ENCODE measurements at regions not wholly inside any gene's neighbourhood (a gene's known extent, or its start where the extent isn't known, plus 50 kb on each side); places are given as distances from the start of the nearest gene placed in this dataset.
A peak's percentile ranks its signal among the peaks of the same experiment; 100 is the strongest.

- Histone ChIP-seq H3K9me3 (ENCODE audit: control insufficient read depth, low read length) (no peaks in the 10 kb centered on the region), H3K4me1 (ENCODE audit: control insufficient read depth, insufficient read depth, low read length) (no peaks in the 10 kb centered on the region), H3K36me3 (ENCODE audit: control insufficient read depth, insufficient read depth, low read length, severe bottlenecking) (no peaks in the 10 kb centered on the region), H3K9ac (ENCODE audit: low read length) (no peak overlapping the region), H3K4me3 (ENCODE audit: low read length) (no peak overlapping the region), H3K27me3 (replicated peaks; ENCODE audit: control insufficient read depth, insufficient read depth, low read length) (no peaks in the 10 kb centered on the region)
- no peak for DNase-seq (ENCODE audit: low read depth)
Observed at GRCh38 chr17:53574038-53574437, 248.7 kb upstream of the KIF2B start.

GRCh38 chr17:53571342-53571741 is 251.4 kb upstream of the KIF2B start:
- H3K4me3 ChIP-seq (ENCODE audit: low read length) = peak overlapping the region; percentile 23
- H3K27me3 ChIP-seq (replicated peaks; ENCODE audit: control insufficient read depth, insufficient read depth, low read length) = no peaks in the 10 kb centered on the region
- no peak overlapping the region for H3K9ac ChIP-seq (ENCODE audit: low read length)
- no peak for DNase-seq (ENCODE audit: low read depth)
- no peaks in the 10 kb centered on the region for H3K4me1 ChIP-seq (ENCODE audit: control insufficient read depth, insufficient read depth, low read length)
- H3K36me3 ChIP-seq (ENCODE audit: control insufficient read depth, insufficient read depth, low read length, severe bottlenecking) = no peaks in the 10 kb centered on the region
- H3K9me3 ChIP-seq (ENCODE audit: control insufficient read depth, low read length) = no peaks in the 10 kb centered on the region

GRCh38 chr17:53570731-53571130 is 252.0 kb upstream of the KIF2B start:
- Histone ChIP-seq H3K27me3 (replicated peaks; ENCODE audit: control insufficient read depth, insufficient read depth, low read length) (no peaks in the 10 kb centered on the region), H3K9ac (ENCODE audit: low read length) (no peak overlapping the region), H3K4me3 (ENCODE audit: low read length) (no peak overlapping the region), H3K36me3 (ENCODE audit: control insufficient read depth, insufficient read depth, low read length, severe bottlenecking) (no peaks in the 10 kb centered on the region), H3K4me1 (ENCODE audit: control insufficient read depth, insufficient read depth, low read length) (no peaks in the 10 kb centered on the region), H3K9me3 (ENCODE audit: control insufficient read depth, low read length) (no peaks in the 10 kb centered on the region)
- no peak for DNase-seq (ENCODE audit: low read depth)

GRCh38 chr17:53560953-53561352 is 261.8 kb upstream of the KIF2B start:
- no peak for DNase-seq (ENCODE audit: low read depth)
- Histone ChIP-seq H3K9ac (ENCODE audit: low read length) (no peak overlapping the region), H3K4me3 (ENCODE audit: low read length) (no peak overlapping the region), H3K9me3 (ENCODE audit: control insufficient read depth, low read length) (no peaks in the 10 kb centered on the region), H3K4me1 (ENCODE audit: control insufficient read depth, insufficient read depth, low read length) (no peaks in the 10 kb centered on the region), H3K36me3 (ENCODE audit: control insufficient read depth, insufficient read depth, low read length, severe bottlenecking) (no peaks in the 10 kb centered on the region), H3K27me3 (replicated peaks; ENCODE audit: control insufficient read depth, insufficient read depth, low read length) (no peaks in the 10 kb centered on the region)

GRCh38 chr17:53548252-53548651 is 274.5 kb upstream of the KIF2B start:
- Histone ChIP-seq H3K4me3 (ENCODE audit: low read length) (no peak overlapping the region), H3K36me3 (ENCODE audit: control insufficient read depth, insufficient read depth, low read length, severe bottlenecking) (no peaks in the 10 kb centered on the region), H3K4me1 (ENCODE audit: control insufficient read depth, insufficient read depth, low read length) (no peaks in the 10 kb centered on the region), H3K27me3 (replicated peaks; ENCODE audit: control insufficient read depth, insufficient read depth, low read length) (no peaks in the 10 kb centered on the region), H3K9me3 (ENCODE audit: control insufficient read depth, low read length) (peaks cover 2% of the 10 kb centered on the region), H3K9ac (ENCODE audit: low read length) (no peak overlapping the region)
- DNase-seq (ENCODE audit: low read depth) = no peak

GRCh38 chr17:53543472-53543871 is 279.3 kb upstream of the KIF2B start:
- peaks cover 2% of the 10 kb centered on the region for H3K9me3 ChIP-seq (ENCODE audit: control insufficient read depth, low read length)
- H3K27me3 ChIP-seq (replicated peaks; ENCODE audit: control insufficient read depth, insufficient read depth, low read length) = no peaks in the 10 kb centered on the region
- DNase-seq (ENCODE audit: low read depth) = no peak
- H3K9ac ChIP-seq (ENCODE audit: low read length) = no peak overlapping the region
- H3K36me3 ChIP-seq (ENCODE audit: control insufficient read depth, insufficient read depth, low read length, severe bottlenecking) = no peaks in the 10 kb centered on the region
- H3K4me1 ChIP-seq (ENCODE audit: control insufficient read depth, insufficient read depth, low read length) = no peaks in the 10 kb centered on the region
- H3K4me3 ChIP-seq (ENCODE audit: low read length) = no peak overlapping the region

- Histone ChIP-seq H3K9ac (ENCODE audit: low read length) (no peak overlapping the region), H3K36me3 (ENCODE audit: control insufficient read depth, insufficient read depth, low read length, severe bottlenecking) (no peaks in the 10 kb centered on the region), H3K4me1 (ENCODE audit: control insufficient read depth, insufficient read depth, low read length) (no peaks in the 10 kb centered on the region), H3K27me3 (replicated peaks; ENCODE audit: control insufficient read depth, insufficient read depth, low read length) (no peaks in the 10 kb centered on the region), H3K4me3 (ENCODE audit: low read length) (no peak overlapping the region), H3K9me3 (ENCODE audit: control insufficient read depth, low read length) (no peaks in the 10 kb centered on the region)
- DNase-seq (ENCODE audit: low read depth) = no peak
Observed at GRCh38 chr17:53538129-53538617, 284.6 kb upstream of the KIF2B start.

- Histone ChIP-seq H3K9ac (ENCODE audit: low read length) (no peak overlapping the region), H3K4me1 (ENCODE audit: control insufficient read depth, insufficient read depth, low read length) (no peaks in the 10 kb centered on the region), H3K27me3 (replicated peaks; ENCODE audit: control insufficient read depth, insufficient read depth, low read length) (no peaks in the 10 kb centered on the region), H3K4me3 (ENCODE audit: low read length) (no peak overlapping the region), H3K9me3 (ENCODE audit: control insufficient read depth, low read length) (peaks cover 4% of the 10 kb centered on the region), H3K36me3 (ENCODE audit: control insufficient read depth, insufficient read depth, low read length, severe bottlenecking) (no peaks in the 10 kb centered on the region)
- no peak for DNase-seq (ENCODE audit: low read depth)
Observed at GRCh38 chr17:53527473-53527872, 295.3 kb upstream of the KIF2B start.

- Histone ChIP-seq H3K9ac (ENCODE audit: low read length) (no peak overlapping the region), H3K27me3 (replicated peaks; ENCODE audit: control insufficient read depth, insufficient read depth, low read length) (no peaks in the 10 kb centered on the region), H3K9me3 (ENCODE audit: control insufficient read depth, low read length) (peaks cover 4% of the 10 kb centered on the region), H3K4me1 (ENCODE audit: control insufficient read depth, insufficient read depth, low read length) (no peaks in the 10 kb centered on the region), H3K36me3 (ENCODE audit: control insufficient read depth, insufficient read depth, low read length, severe bottlenecking) (no peaks in the 10 kb centered on the region), H3K4me3 (ENCODE audit: low read length) (no peak overlapping the region)
- no peak for DNase-seq (ENCODE audit: low read depth)
Observed at GRCh38 chr17:53525590-53525989, 297.1 kb upstream of the KIF2B start.

- Histone ChIP-seq H3K36me3 (ENCODE audit: control insufficient read depth, insufficient read depth, low read length, severe bottlenecking) (no peaks in the 10 kb centered on the region), H3K27me3 (replicated peaks; ENCODE audit: control insufficient read depth, insufficient read depth, low read length) (no peaks in the 10 kb centered on the region), H3K4me1 (ENCODE audit: control insufficient read depth, insufficient read depth, low read length) (no peaks in the 10 kb centered on the region), H3K9me3 (ENCODE audit: control insufficient read depth, low read length) (no peaks in the 10 kb centered on the region), H3K4me3 (ENCODE audit: low read length) (no peak overlapping the region), H3K9ac (ENCODE audit: low read length) (no peak overlapping the region)
- DNase-seq (ENCODE audit: low read depth) = peak; percentile 2
Observed at GRCh38 chr17:53516636-53517035, 306.1 kb upstream of the KIF2B start.

- no peaks in the 10 kb centered on the region for H3K4me1 ChIP-seq (ENCODE audit: control insufficient read depth, insufficient read depth, low read length)
- no peaks in the 10 kb centered on the region for H3K27me3 ChIP-seq (replicated peaks; ENCODE audit: control insufficient read depth, insufficient read depth, low read length)
- no peak overlapping the region for H3K4me3 ChIP-seq (ENCODE audit: low read length)
- no peak overlapping the region for H3K9ac ChIP-seq (ENCODE audit: low read length)
- DNase-seq (ENCODE audit: low read depth) = no peak
- H3K36me3 ChIP-seq (ENCODE audit: control insufficient read depth, insufficient read depth, low read length, severe bottlenecking) = no peaks in the 10 kb centered on the region
- H3K9me3 ChIP-seq (ENCODE audit: control insufficient read depth, low read length) = no peaks in the 10 kb centered on the region
Observed at GRCh38 chr17:53499277-53499676, 323.4 kb upstream of the KIF2B start.

GRCh38 chr17:53496356-53496755 is 326.4 kb upstream of the KIF2B start:
- no peak overlapping the region for H3K4me3 ChIP-seq (ENCODE audit: low read length)
- DNase-seq (ENCODE audit: low read depth) = no peak
- H3K9me3 ChIP-seq (ENCODE audit: control insufficient read depth, low read length) = no peaks in the 10 kb centered on the region
- H3K27me3 ChIP-seq (replicated peaks; ENCODE audit: control insufficient read depth, insufficient read depth, low read length) = no peaks in the 10 kb centered on the region
- no peak overlapping the region for H3K9ac ChIP-seq (ENCODE audit: low read length)
- H3K36me3 ChIP-seq (ENCODE audit: control insufficient read depth, insufficient read depth, low read length, severe bottlenecking) = no peaks in the 10 kb centered on the region
- no peaks in the 10 kb centered on the region for H3K4me1 ChIP-seq (ENCODE audit: control insufficient read depth, insufficient read depth, low read length)
